Stomach (tissue), 8 donors: ENCODE measurements at regions not wholly inside any gene's neighbourhood (a gene's known extent, or its start where the extent isn't known, plus 50 kb on each side); places are given as distances from the start of the nearest gene placed in this dataset.

Source experiments
- DNase-seq, 2 donors: peaks; one replicate each; pipeline versions ENCODE4 v3.0.0 to v3.0.0-alpha.2; 2013 to 2019
- H3K27ac ChIP-seq, 5 donors: fragments of 200-600 bp in 4 of 5; sonication (generic) in 4 of 5; one replicate each; pipeline ENCODE4 v1.5.1; 2013 to 2019; ENCODE audit warnings: mild to moderate bottlenecking in 1 of 5, moderate library complexity in 1 of 5
- H3K27me3 ChIP-seq, 3 donors: fragments of 200-600 bp; sonication (generic); one replicate each; pipeline ENCODE4 v1.5.1; 2017 to 2019; ENCODE audit warnings: mixed run types in 1 of 3
- H3K36me3 ChIP-seq, 4 donors: fragments of 200-600 bp; sonication (generic); 1 replicate in 3 of 4; 2 replicates in 1 of 4; pipeline ENCODE4 v1.5.1; 2016 to 2019
- H3K4me1 ChIP-seq, 4 donors: fragments of 200-600 bp; sonication (generic); one replicate each; pipeline ENCODE4 v1.5.1; 2016 to 2019
- H3K4me3 ChIP-seq, 4 donors: fragments of 200-600 bp; sonication (generic) in 3 of 4; one replicate each; pipeline ENCODE4 v1.5.1; 2016 to 2019; ENCODE audit warnings: mild to moderate bottlenecking in 1 of 4
- H3K9me3 ChIP-seq, 4 donors: fragments of 200-600 bp; sonication (generic); one replicate each; pipeline ENCODE4 v1.5.1; 2016 to 2019
- EP300 ChIP-seq: sonication (generic); formaldehyde crosslinking; IDR thresholded peaks from one replicate; pipeline ENCODE4 v1.6.1; 2017; ENCODE audit warnings: antibody characterized with exemption
- POLR2A ChIP-seq, 4 donors: fragments of 450-650 bp; IDR thresholded peaks; one replicate each; pipeline ENCODE4 v1.6.1; 2016; ENCODE audit warnings: antibody characterized with exemption in 4 of 4, control low read depth in 2 of 4, mild to moderate bottlenecking in 1 of 4, moderate library complexity in 1 of 4
- POLR2AphosphoS5 ChIP-seq, 3 donors: sonication (generic); formaldehyde crosslinking; IDR thresholded peaks; one replicate each; pipeline ENCODE4 v1.6.1; 2016; ENCODE audit warnings: antibody characterized with exemption in 3 of 3
- WGBS, 5 donors: extraction: QIAGEN DNeasy Blood & Tissue Kit in 3 of 5; methylation state at CpG; one replicate each; pipeline versions ENCODE4 v1.1.5 to v1.1.7; 2013 to 2018; 5-methylcytosine and 5-hydroxymethylcytosine counted together
- intact Hi-C: fragments of 100-400 bp; cut with DNase I; formaldehyde crosslinking; loops from one replicate; pipeline ENCODE4 v1.15.1; 2023; ENCODE audit warnings: low total_unique reads
- TF ChIP-seq, protein P1 (sequence below), 7 experiments: fragments of 450-650 bp in 4 of 7; fragments of 200-600 bp in 3 of 7; sonication (generic) in 3 of 7; IDR thresholded peaks; one replicate each; pipeline ENCODE4 v1.5.1; 2016 to 2019; ENCODE audit warnings: antibody characterized with exemption in 7 of 7, control low read depth in 2 of 7, mild to moderate bottlenecking in 1 of 7
- donor health status: healthy with polysubstance abuse.
- donor health status: Bipolar disorder and iron deficiency.
- donor health status: healthy.

DNA sequence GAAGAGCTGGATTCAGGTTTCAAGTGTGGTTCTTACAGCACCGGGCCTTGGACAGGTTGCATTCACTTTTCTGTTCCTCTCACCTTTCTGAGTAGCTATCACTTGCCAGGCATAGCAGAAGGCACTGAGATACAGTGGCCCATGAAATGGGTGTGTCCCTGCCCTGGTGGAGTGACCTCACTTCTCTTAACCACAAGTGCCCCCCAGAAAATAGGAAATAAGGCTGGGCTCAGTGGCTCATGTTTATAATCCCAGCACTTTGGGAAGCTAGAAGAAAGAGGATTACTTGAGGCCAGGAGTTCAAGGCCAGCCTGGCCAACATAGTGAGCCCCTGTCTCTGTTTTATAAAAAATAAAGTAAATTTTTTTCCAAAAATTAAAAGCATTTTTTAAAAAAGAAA is 101.7 kb upstream of the KIT start:
- intact Hi-C loops, result no loop called here
- Histone ChIP-seq H3K27ac (peak overlapping the region in 1 of 5 donors; percentile 10), H3K9me3 (no peaks in the 10 kb centered on the region), H3K4me3 (no peak overlapping the region), H3K36me3 (no peaks in the 10 kb centered on the region), H3K27me3 (no peaks in the 10 kb centered on the region), H3K4me1 (peaks cover 0 to 5% (median 0%) of the 10 kb centered on the region in 4 donors)
- WGBS, 5 donors, result 72 to 88% (median 76%) methylated on average over 1 of the region's 1 CpG
- TF ChIP-seq POLR2A (IDR thresholded peaks at IDR 0.05), result no peak
- no peak for TF ChIP-seq POLR2AphosphoS5 (IDR thresholded peaks at IDR 0.05)
- no peak for DNase-seq

DNA sequence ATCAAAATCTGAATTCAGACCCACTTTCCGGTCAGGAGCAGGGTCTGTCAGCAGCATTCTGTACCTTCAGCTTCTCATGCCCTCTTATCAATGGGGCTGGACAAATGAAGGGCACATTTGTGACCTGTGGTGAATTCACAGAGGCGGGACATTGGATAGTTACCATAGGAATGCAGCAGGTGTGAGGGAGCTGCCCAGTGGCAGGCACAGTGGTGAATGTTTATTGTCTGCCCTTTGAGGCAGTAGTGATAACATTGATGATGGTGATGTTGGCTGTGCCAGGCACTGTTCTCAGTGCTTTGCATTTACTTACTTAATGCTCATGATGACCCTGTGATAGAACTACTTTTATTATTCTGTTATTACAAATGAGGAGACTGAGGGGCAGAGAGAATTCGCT is 101.2 kb upstream of the KIT start:
- Histone ChIP-seq H3K4me3 (no peak overlapping the region), H3K4me1 (peaks cover 0 to 5% (median 0%) of the 10 kb centered on the region in 4 donors), H3K9me3 (no peaks in the 10 kb centered on the region), H3K27me3 (no peaks in the 10 kb centered on the region), H3K36me3 (no peaks in the 10 kb centered on the region), H3K27ac (peak overlapping the region in 3 of 5 donors; percentile 13 to 49 (median 41))
- WGBS, 5 donors, result 47 to 57% (median 54%) methylated on average over 3 of the region's 3 CpGs
- intact Hi-C loops, result no loop called here
- TF ChIP-seq POLR2A (IDR thresholded peaks at IDR 0.05), result no peak
- peak in 2 of 3 donors; percentile 54 to 83 for TF ChIP-seq POLR2AphosphoS5 (IDR thresholded peaks at IDR 0.05)
- DNase-seq, result peak; percentile 49 to 51

DNA sequence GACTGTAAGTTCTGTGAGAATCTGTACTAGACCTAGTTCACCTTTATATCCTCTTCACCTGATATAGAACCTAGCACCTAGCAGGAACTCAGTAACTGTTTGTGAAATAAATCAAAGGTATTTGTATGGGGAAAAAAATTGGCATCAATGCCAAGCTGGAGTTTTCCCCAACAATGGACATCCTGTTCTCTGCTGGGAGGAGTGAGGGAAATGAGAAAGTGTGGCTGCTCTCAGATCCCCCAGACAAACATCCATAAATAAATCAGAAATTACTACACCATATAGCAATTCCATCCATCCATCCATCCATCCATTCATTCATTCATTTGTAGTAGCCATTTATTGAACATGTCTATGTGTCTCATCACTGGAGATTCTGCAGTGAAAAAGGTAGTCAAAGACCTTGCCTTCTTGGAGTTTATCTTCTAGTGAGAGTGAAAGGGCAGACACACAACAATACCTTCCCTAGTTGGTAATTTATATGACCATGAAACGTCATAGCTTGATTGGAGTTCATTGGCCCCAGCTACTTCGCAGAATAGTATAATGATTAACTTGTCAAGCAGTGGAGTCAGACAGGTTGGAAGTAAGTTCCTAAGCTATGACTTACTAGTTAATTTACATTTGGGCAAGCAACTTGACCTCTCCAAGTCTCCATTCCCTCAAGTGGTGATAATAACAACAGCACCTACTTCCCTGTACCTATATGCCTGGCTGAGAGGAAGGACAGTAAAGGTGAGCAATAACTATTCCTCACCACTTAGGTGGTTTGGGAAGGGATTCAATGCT is 98.7 kb upstream of the KIT start:
- intact Hi-C loops, result no loop called here
- Histone ChIP-seq H3K27ac (peak overlapping the region in 4 of 5 donors; percentile 29 to 63 (median 49)), H3K36me3 (no peaks in the 10 kb centered on the region), H3K4me1 (peaks cover 0 to 5% (median 0%) of the 10 kb centered on the region in 4 donors), H3K27me3 (no peaks in the 10 kb centered on the region), H3K9me3 (no peaks in the 10 kb centered on the region), H3K4me3 (no peak overlapping the region)
- TF ChIP-seq POLR2A (IDR thresholded peaks at IDR 0.05) (no peak), EP300 (no peak), POLR2AphosphoS5 (IDR thresholded peaks at IDR 0.05) (peak in 2 of 3 donors; percentile 60 to 62)
- TF ChIP-seq, protein P1, sequence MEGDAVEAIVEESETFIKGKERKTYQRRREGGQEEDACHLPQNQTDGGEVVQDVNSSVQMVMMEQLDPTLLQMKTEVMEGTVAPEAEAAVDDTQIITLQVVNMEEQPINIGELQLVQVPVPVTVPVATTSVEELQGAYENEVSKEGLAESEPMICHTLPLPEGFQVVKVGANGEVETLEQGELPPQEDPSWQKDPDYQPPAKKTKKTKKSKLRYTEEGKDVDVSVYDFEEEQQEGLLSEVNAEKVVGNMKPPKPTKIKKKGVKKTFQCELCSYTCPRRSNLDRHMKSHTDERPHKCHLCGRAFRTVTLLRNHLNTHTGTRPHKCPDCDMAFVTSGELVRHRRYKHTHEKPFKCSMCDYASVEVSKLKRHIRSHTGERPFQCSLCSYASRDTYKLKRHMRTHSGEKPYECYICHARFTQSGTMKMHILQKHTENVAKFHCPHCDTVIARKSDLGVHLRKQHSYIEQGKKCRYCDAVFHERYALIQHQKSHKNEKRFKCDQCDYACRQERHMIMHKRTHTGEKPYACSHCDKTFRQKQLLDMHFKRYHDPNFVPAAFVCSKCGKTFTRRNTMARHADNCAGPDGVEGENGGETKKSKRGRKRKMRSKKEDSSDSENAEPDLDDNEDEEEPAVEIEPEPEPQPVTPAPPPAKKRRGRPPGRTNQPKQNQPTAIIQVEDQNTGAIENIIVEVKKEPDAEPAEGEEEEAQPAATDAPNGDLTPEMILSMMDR (IDR thresholded peaks at IDR 0.05), result no peak
- peak in 1 of 2 donors; percentile 47 for DNase-seq
- WGBS, 5 donors, result 33 to 63% (median 38%) methylated on average over 2 of the region's 2 CpGs

DNA sequence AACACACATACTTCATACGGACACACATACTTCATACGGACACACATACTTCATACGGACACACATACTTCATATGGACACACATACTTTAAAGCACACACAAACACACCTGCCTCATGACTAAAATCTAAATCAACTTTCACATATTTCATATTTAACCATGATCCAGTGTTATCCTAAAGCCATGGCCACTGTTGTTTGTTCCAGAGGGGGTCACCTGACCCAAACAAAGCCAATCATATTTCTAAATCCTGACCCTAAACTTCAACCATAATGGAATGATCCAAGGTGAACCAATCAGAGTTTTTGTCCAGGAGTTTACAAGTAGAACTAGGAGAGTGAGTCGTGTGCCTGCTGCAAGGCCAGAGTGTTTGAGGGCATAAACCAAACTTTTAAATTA is 97.2 kb upstream of the KIT start:
- no peak for DNase-seq
- H3K4me3 ChIP-seq, result no peak overlapping the region
- no peaks in the 10 kb centered on the region for H3K36me3 ChIP-seq
- TF ChIP-seq POLR2A (IDR thresholded peaks at IDR 0.05), result no peak
- no peak for TF ChIP-seq EP300
- TF ChIP-seq, protein P1 (IDR thresholded peaks at IDR 0.05), result no peak
- TF ChIP-seq POLR2AphosphoS5 (IDR thresholded peaks at IDR 0.05), result no peak
- 49 to 77% (median 72%) methylated on average over 4 of the region's 4 CpGs for WGBS, 5 donors
- H3K27me3 ChIP-seq, result no peaks in the 10 kb centered on the region
- H3K27ac ChIP-seq, result no peak overlapping the region
- no peaks in the 10 kb centered on the region for H3K9me3 ChIP-seq
- intact Hi-C loops, result no loop called here
- H3K4me1 ChIP-seq, result peaks cover 0 to 5% (median 0%) of the 10 kb centered on the region in 4 donors

DNA sequence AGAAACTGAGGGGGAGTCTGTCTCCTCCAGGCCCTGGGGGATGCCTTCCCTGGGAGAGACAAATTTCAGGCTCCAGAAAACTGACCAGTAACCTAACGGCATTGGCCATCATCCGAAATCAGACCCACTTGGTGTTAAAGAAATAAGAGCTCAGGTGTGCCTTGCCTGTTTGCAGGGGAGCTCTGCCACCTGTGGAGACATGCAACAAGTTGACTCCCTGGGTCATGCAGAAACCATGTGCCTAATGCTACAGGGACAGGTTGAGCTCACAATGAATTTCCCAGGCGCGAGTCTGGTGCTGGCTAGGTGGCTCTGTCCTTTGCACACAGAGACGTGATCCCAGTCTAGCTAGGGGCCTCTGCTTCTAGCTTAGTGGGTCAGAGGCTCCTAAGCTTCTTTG is 95.8 kb upstream of the KIT start:
- WGBS, 5 donors, result 63 to 82% (median 81%) methylated on average over 5 of the region's 5 CpGs
- DNase-seq, result no peak
- H3K9me3 ChIP-seq, result no peaks in the 10 kb centered on the region
- H3K27ac ChIP-seq, result no peak overlapping the region
- intact Hi-C loops, result no loop called here
- no peak overlapping the region for H3K4me3 ChIP-seq
- H3K27me3 ChIP-seq, result no peaks in the 10 kb centered on the region
- TF ChIP-seq, protein P1 (IDR thresholded peaks at IDR 0.05), result no peak
- TF ChIP-seq POLR2A (IDR thresholded peaks at IDR 0.05) (no peak), EP300 (no peak), POLR2AphosphoS5 (IDR thresholded peaks at IDR 0.05) (no peak)
- H3K36me3 ChIP-seq, result no peaks in the 10 kb centered on the region
- H3K4me1 ChIP-seq, result peaks cover 0 to 5% (median 0%) of the 10 kb centered on the region in 4 donors
